Mesendoderm (in vitro differentiated cells): ENCODE measurements at regions not wholly inside any gene's neighbourhood (a gene's known extent, or its start where the extent isn't known, plus 50 kb on each side); places are given as distances from the start of the nearest gene placed in this dataset.
A peak's percentile ranks its signal among the peaks of the same experiment; 100 is the strongest.

Source experiments
- DNase-seq: peaks from one replicate; pipeline ENCODE4 v3.0.0; 2013
- H2AK5ac ChIP-seq: 2 replicates; pipeline ENCODE4 v1.6.1; 2013; ENCODE audit warnings: low read length, inconsistent platforms
- H2BK120ac ChIP-seq: 2 replicates; pipeline ENCODE4 v1.6.1; 2013; ENCODE audit warnings: low read depth, mild to moderate bottlenecking, low read length, moderate library complexity, mixed read lengths
- H2BK15ac ChIP-seq: replicated peaks from 2 replicates; pipeline ENCODE4 v1.6.1; 2013; ENCODE audit warnings: low read depth, mild to moderate bottlenecking, moderate library complexity
- H2BK5ac ChIP-seq: 2 replicates; pipeline ENCODE4 v1.6.1; 2013; ENCODE audit warnings: low read length, inconsistent platforms
- H3K18ac ChIP-seq: 2 replicates; pipeline ENCODE4 v1.6.1; 2013; ENCODE audit warnings: mild to moderate bottlenecking, low read length, mixed read lengths
- H3K23ac ChIP-seq: one replicate; pipeline ENCODE4 v1.6.1; 2013; ENCODE audit warnings: low read length
- H3K27ac ChIP-seq: 2 replicates; pipeline ENCODE4 v1.5.1; 2013; ENCODE audit warnings: low read depth, mild to moderate bottlenecking, inconsistent platforms, low read length, moderate library complexity
- H3K27me3 ChIP-seq: 2 replicates; pipeline ENCODE4 v1.6.1; 2013; ENCODE audit warnings: low read length, control low read depth, mild to moderate bottlenecking, inconsistent platforms; ENCODE audit not compliant: insufficient read depth, poor library complexity
- H3K36me3 ChIP-seq: 2 replicates; pipeline ENCODE4 v1.6.1; 2013; ENCODE audit warnings: low read length, inconsistent platforms; ENCODE audit not compliant: control insufficient read depth, insufficient read depth
- H3K4ac ChIP-seq: one replicate; pipeline ENCODE4 v1.6.1; 2013; ENCODE audit warnings: low read depth, mild to moderate bottlenecking, low read length, moderate library complexity
- H3K4me1 ChIP-seq: 2 replicates; pipeline ENCODE4 v1.6.1; 2013; ENCODE audit warnings: low read depth, low read length, inconsistent platforms; ENCODE audit not compliant: control insufficient read depth
- H3K4me2 ChIP-seq: 2 replicates; pipeline ENCODE4 v1.6.1; 2013; ENCODE audit warnings: low read length
- H3K4me3 ChIP-seq: 2 replicates; pipeline ENCODE4 v1.5.1; 2013; ENCODE audit warnings: mild to moderate bottlenecking, low read length
- H3K56ac ChIP-seq: one replicate; pipeline ENCODE4 v1.6.1; 2013; ENCODE audit warnings: low read length
- H3K79me1 ChIP-seq: 2 replicates; pipeline ENCODE4 v1.6.1; 2013; ENCODE audit warnings: low read length, inconsistent platforms
- H3K79me2 ChIP-seq: 2 replicates; pipeline ENCODE4 v1.6.1; 2013; ENCODE audit warnings: mild to moderate bottlenecking, low read length; ENCODE audit not compliant: control insufficient read depth, insufficient read depth
- H3K9ac ChIP-seq: 2 replicates; pipeline ENCODE4 v1.6.1; 2013; ENCODE audit warnings: low read length, inconsistent platforms
- H4K5ac ChIP-seq: one replicate; pipeline ENCODE4 v1.6.1; 2013; ENCODE audit warnings: low read length
- H4K8ac ChIP-seq: one replicate; pipeline ENCODE4 v1.6.1; 2013; ENCODE audit warnings: low read depth, mild to moderate bottlenecking, control low read depth, low read length, moderate library complexity
- WGBS: extraction: QIAGEN DNeasy Blood & Tissue Kit; methylation state at CpG from one replicate; pipeline ENCODE4 v1.1.7; 2013; ENCODE audit warnings: low lambda C conversion rate, missing lambda C conversion rate; ENCODE audit not compliant: insufficient coverage; ENCODE audit errors: extremely low coverage; 5-methylcytosine and 5-hydroxymethylcytosine counted together

DNA sequence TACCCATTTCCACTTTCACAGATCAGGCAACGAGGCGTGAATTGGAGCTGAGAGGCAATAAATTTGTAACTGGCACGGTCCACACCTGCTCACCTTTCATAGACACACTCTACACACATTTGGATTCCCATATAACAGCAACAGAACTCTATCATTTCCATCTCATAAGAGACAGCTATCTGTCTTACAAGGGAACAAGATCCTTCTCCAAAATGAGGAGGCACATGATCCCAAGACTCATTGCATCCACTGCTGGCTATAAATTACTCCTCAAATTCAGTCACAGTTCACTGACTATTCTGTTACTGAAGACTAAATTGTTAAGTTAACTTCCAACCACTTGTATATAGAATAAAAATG, 342.8 kb downstream of the MATN1 start:
- H3K56ac ChIP-seq = no peak overlapping the region
- WGBS = no CpG with 5 or more reads among the region's 3 CpGs
- no peak overlapping the region for H2BK5ac ChIP-seq
- no peak overlapping the region for H2BK15ac ChIP-seq
- H2BK120ac ChIP-seq = no peak overlapping the region
- no peak overlapping the region for H3K4me3 ChIP-seq
- H3K18ac ChIP-seq = no peak overlapping the region
- H3K4me2 ChIP-seq = no peak overlapping the region
- no peak overlapping the region for H3K23ac ChIP-seq
- no peak overlapping the region for H4K5ac ChIP-seq
- H3K4ac ChIP-seq = no peak overlapping the region
- no peak overlapping the region for H3K9ac ChIP-seq
- H3K27ac ChIP-seq = no peak overlapping the region
- H2AK5ac ChIP-seq = no peak overlapping the region
- no peak for DNase-seq
- no peaks in the 10 kb centered on the region for H3K4me1 ChIP-seq
- no peaks in the 10 kb centered on the region for H3K79me1 ChIP-seq
- H3K27me3 ChIP-seq = no peaks in the 10 kb centered on the region
- H3K36me3 ChIP-seq = no peaks in the 10 kb centered on the region
- H3K79me2 ChIP-seq = no peaks in the 10 kb centered on the region
- no peak overlapping the region for H4K8ac ChIP-seq

GRCh38 chr1:30379684-30380624, 343.4 kb downstream of the MATN1 start:
- Histone ChIP-seq H2BK120ac (no peak overlapping the region), H3K4me2 (no peak overlapping the region), H2AK5ac (no peak overlapping the region), H3K4me3 (no peak overlapping the region), H3K79me2 (no peaks in the 10 kb centered on the region), H4K5ac (no peak overlapping the region), H2BK15ac (no peak overlapping the region), H3K79me1 (no peaks in the 10 kb centered on the region), H3K4me1 (no peaks in the 10 kb centered on the region), H3K18ac (no peak overlapping the region), H3K36me3 (no peaks in the 10 kb centered on the region), H3K23ac (no peak overlapping the region), H3K9ac (no peak overlapping the region), H3K27me3 (no peaks in the 10 kb centered on the region), H3K56ac (peak overlapping the region; percentile 53), H3K4ac (no peak overlapping the region), H2BK5ac (no peak overlapping the region), H4K8ac (no peak overlapping the region), H3K27ac (no peak overlapping the region)
- peak; percentile 78 for DNase-seq
- no CpG with 5 or more reads among the region's 13 CpGs for WGBS

DNA sequence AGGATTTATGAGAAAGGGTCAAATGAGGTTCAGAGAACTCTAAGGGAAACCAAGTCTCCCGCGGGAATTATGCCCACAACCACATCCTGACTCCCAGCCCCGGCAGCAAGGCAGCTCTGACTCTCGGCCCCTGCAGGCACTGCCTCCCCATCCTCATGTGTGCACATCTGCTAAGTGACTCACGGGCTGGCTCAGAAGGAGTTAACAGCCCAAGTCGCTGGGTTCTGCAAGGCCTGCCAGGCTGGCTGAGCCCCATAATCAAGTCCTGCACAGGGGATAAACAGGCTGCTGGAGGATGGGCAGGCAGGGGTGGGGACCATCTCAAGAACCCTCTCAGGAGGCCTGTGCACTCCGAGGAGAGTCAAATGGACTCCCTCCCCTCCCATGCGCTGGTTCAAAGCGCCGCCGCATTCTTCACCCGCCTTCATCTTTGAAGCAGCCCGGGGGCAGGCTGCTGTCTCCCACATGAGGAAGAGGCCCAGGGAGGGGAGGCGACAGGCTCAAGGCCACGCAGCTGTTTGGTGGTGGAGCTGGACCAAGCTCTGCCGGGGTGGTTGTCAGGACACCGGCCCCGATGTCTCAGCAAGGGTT, 344.3 kb downstream of the MATN1 start:
- no peak overlapping the region for H3K27ac ChIP-seq
- H3K23ac ChIP-seq = no peak overlapping the region
- H3K9ac ChIP-seq = no peak overlapping the region
- no peak overlapping the region for H4K5ac ChIP-seq
- no peak overlapping the region for H2BK5ac ChIP-seq
- H2BK15ac ChIP-seq = no peak overlapping the region
- H2AK5ac ChIP-seq = no peak overlapping the region
- no peak overlapping the region for H3K4ac ChIP-seq
- H3K4me1 ChIP-seq = no peaks in the 10 kb centered on the region
- WGBS = no CpG with 5 or more reads among the region's 18 CpGs
- H3K4me2 ChIP-seq = no peak overlapping the region
- no peak overlapping the region for H3K18ac ChIP-seq
- no peak overlapping the region for H3K56ac ChIP-seq
- H4K8ac ChIP-seq = no peak overlapping the region
- DNase-seq = no peak
- no peak overlapping the region for H2BK120ac ChIP-seq
- no peak overlapping the region for H3K4me3 ChIP-seq
- H3K79me1 ChIP-seq = no peaks in the 10 kb centered on the region
- no peaks in the 10 kb centered on the region for H3K27me3 ChIP-seq
- no peaks in the 10 kb centered on the region for H3K36me3 ChIP-seq
- H3K79me2 ChIP-seq = no peaks in the 10 kb centered on the region

GRCh38 chr1:30378003-30378596, 345.3 kb downstream of the MATN1 start:
- no peak for DNase-seq
- H3K56ac ChIP-seq = no peak overlapping the region
- no peak overlapping the region for H3K4me3 ChIP-seq
- H2AK5ac ChIP-seq = no peak overlapping the region
- H2BK120ac ChIP-seq = no peak overlapping the region
- no peaks in the 10 kb centered on the region for H3K36me3 ChIP-seq
- no peak overlapping the region for H3K18ac ChIP-seq
- no peaks in the 10 kb centered on the region for H3K4me1 ChIP-seq
- no peak overlapping the region for H3K27ac ChIP-seq
- H3K4me2 ChIP-seq = no peak overlapping the region
- no CpG with 5 or more reads among the region's 10 CpGs for WGBS
- H3K79me1 ChIP-seq = no peaks in the 10 kb centered on the region
- no peak overlapping the region for H2BK15ac ChIP-seq
- H3K4ac ChIP-seq = no peak overlapping the region
- no peak overlapping the region for H3K9ac ChIP-seq
- H2BK5ac ChIP-seq = no peak overlapping the region
- H4K8ac ChIP-seq = no peak overlapping the region
- no peaks in the 10 kb centered on the region for H3K79me2 ChIP-seq
- H3K27me3 ChIP-seq = no peaks in the 10 kb centered on the region
- no peak overlapping the region for H4K5ac ChIP-seq
- no peak overlapping the region for H3K23ac ChIP-seq

GRCh38 chr1:30377230-30378002, 346.0 kb downstream of the MATN1 start:
- no peak overlapping the region for H2AK5ac ChIP-seq
- H3K36me3 ChIP-seq = no peaks in the 10 kb centered on the region
- H3K79me1 ChIP-seq = no peaks in the 10 kb centered on the region
- H3K4me1 ChIP-seq = no peaks in the 10 kb centered on the region
- H2BK15ac ChIP-seq = no peak overlapping the region
- WGBS = no CpG with 5 or more reads among the region's 11 CpGs
- H3K4me2 ChIP-seq = no peak overlapping the region
- H3K27ac ChIP-seq = no peak overlapping the region
- H3K23ac ChIP-seq = no peak overlapping the region
- no peaks in the 10 kb centered on the region for H3K27me3 ChIP-seq
- DNase-seq = no peak
- no peak overlapping the region for H3K56ac ChIP-seq
- no peak overlapping the region for H4K8ac ChIP-seq
- H3K9ac ChIP-seq = no peak overlapping the region
- H3K4ac ChIP-seq = no peak overlapping the region
- no peaks in the 10 kb centered on the region for H3K79me2 ChIP-seq
- no peak overlapping the region for H2BK120ac ChIP-seq
- H3K4me3 ChIP-seq = no peak overlapping the region
- H4K5ac ChIP-seq = no peak overlapping the region
- no peak overlapping the region for H3K18ac ChIP-seq
- H2BK5ac ChIP-seq = no peak overlapping the region
